Right lung (tissue), 2 donors: ENCODE measurements at regions not wholly inside any gene's neighbourhood (a gene's known extent, or its start where the extent isn't known, plus 50 kb on each side); places are given as distances from the start of the nearest gene placed in this dataset.

Experiments used
- DNase-seq, 2 donors: peaks; one replicate each; pipeline ENCODE4 v3.0.0-alpha.2; 2013

GRCh38 chr3:71851878-71852277 is 66.9 kb upstream of the PROK2 start:
- no peak for DNase-seq

- no peak for DNase-seq
These were observed 65.7 kb upstream of the PROK2 start for GRCh38 chr3:71850654-71851053.

GRCh38 chr3:71849681-71850080 is 64.7 kb upstream of the PROK2 start:
- no peak for DNase-seq

GRCh38 chr3:71847794-71848193 is 62.8 kb upstream of the PROK2 start:
- DNase-seq: no peak

GRCh38 chr3:71846185-71846584 is 61.2 kb upstream of the PROK2 start:
- DNase-seq: no peak

GRCh38 chr3:71843071-71843470 is 58.1 kb upstream of the PROK2 start:
- no peak for DNase-seq

GRCh38 chr3:71838406-71838805 is 53.5 kb upstream of the PROK2 start:
- no peak for DNase-seq
